ENCODE measurements at regions not wholly inside any gene's neighbourhood (a gene's known extent, or its start where the extent isn't known, plus 50 kb on each side); places are given as distances from the start of the nearest gene placed in this dataset.
"Not testable (repeated sequence)": the region's sequence is repeated elsewhere in the genome, so short reads cannot be mapped to it uniquely, and the experiment has no call there.

- H3K27ac ChIP-seq, result no peak overlapping the region
- TF ChIP-seq CTCF (IDR thresholded peaks at IDR 0.05), result no peak
- no peak for DNase-seq
- no peaks in the 10 kb centered on the region for H3K9me3 ChIP-seq
- no peak overlapping the region for H3K4me3 ChIP-seq
- H3K36me3 ChIP-seq, result no peaks in the 10 kb centered on the region
- H3K9ac ChIP-seq (ENCODE audit: low read depth in 2 of 2, low read length in 2 of 2), result no peak overlapping the region
- H3K4me1 ChIP-seq, result no peaks in the 10 kb centered on the region
- H3K27me3 ChIP-seq, result no peaks in the 10 kb centered on the region
- intact Hi-C loops (cut with DNase I), result no loop called here
Measured at GRCh38 chr4:137896221-137896737, 345.9 kb downstream of the SLC7A11 start.

- DNase-seq; H3K9ac ChIP-seq (ENCODE audit: low read depth in 2 of 2, low read length in 2 of 2); H3K36me3 ChIP-seq; H3K4me1 ChIP-seq; H3K27ac ChIP-seq; H3K27me3 ChIP-seq; H3K9me3 ChIP-seq; intact Hi-C loops (cut with DNase I); H3K4me3 ChIP-seq: not testable (repeated sequence)
Measured at GRCh38 chr4:137895515-137895914, 346.6 kb downstream of the SLC7A11 start.

- Histone ChIP-seq H3K9ac (ENCODE audit: low read depth in 2 of 2, low read length in 2 of 2) (no peak overlapping the region), H3K9me3 (no peaks in the 10 kb centered on the region), H3K4me1 (no peaks in the 10 kb centered on the region), H3K27me3 (no peaks in the 10 kb centered on the region), H3K4me3 (no peak overlapping the region), H3K27ac (no peak overlapping the region), H3K36me3 (no peaks in the 10 kb centered on the region)
- TF ChIP-seq CTCF (IDR thresholded peaks at IDR 0.05), result no peak
- no peak for DNase-seq
- intact Hi-C loops (cut with DNase I), result no loop called here
Measured at GRCh38 chr4:137892134-137892533, 350.0 kb downstream of the SLC7A11 start.

- no peak for TF ChIP-seq CTCF (IDR thresholded peaks at IDR 0.05)
- no peak overlapping the region for H3K27ac ChIP-seq
- H3K27me3 ChIP-seq, result no peaks in the 10 kb centered on the region
- no peaks in the 10 kb centered on the region for H3K9me3 ChIP-seq
- H3K4me1 ChIP-seq, result no peaks in the 10 kb centered on the region
- H3K9ac ChIP-seq (ENCODE audit: low read depth in 2 of 2, low read length in 2 of 2), result no peak overlapping the region
- no peaks in the 10 kb centered on the region for H3K36me3 ChIP-seq
- no peak overlapping the region for H3K4me3 ChIP-seq
- intact Hi-C loops (cut with DNase I), result no loop called here
- no peak for DNase-seq
Measured at GRCh38 chr4:137890812-137891211, 351.3 kb downstream of the SLC7A11 start.

GRCh38 chr4:137881641-137882040 is 349.3 kb upstream of the PCDH18 start:
- no peak overlapping the region for H3K4me3 ChIP-seq
- TF ChIP-seq CTCF (IDR thresholded peaks at IDR 0.05), result no peak
- no peaks in the 10 kb centered on the region for H3K9me3 ChIP-seq
- intact Hi-C loops (cut with DNase I), result no loop called here
- H3K9ac ChIP-seq (ENCODE audit: low read depth in 2 of 2, low read length in 2 of 2), result no peak overlapping the region
- H3K36me3 ChIP-seq, result no peaks in the 10 kb centered on the region
- no peak for DNase-seq
- H3K27me3 ChIP-seq, result no peaks in the 10 kb centered on the region
- H3K27ac ChIP-seq, result no peak overlapping the region
- H3K4me1 ChIP-seq, result no peaks in the 10 kb centered on the region

- intact Hi-C loops (cut with DNase I), result not testable (repeated sequence)
Measured at GRCh38 chr4:137868067-137868466, 335.8 kb upstream of the PCDH18 start.

GRCh38 chr4:137866671-137867070 is 334.4 kb upstream of the PCDH18 start:
- intact Hi-C loops (cut with DNase I), result no loop called here
- Histone ChIP-seq H3K27me3 (no peaks in the 10 kb centered on the region), H3K27ac (no peak overlapping the region), H3K4me3 (no peak overlapping the region), H3K4me1 (no peaks in the 10 kb centered on the region), H3K36me3 (no peaks in the 10 kb centered on the region), H3K9me3 (no peaks in the 10 kb centered on the region), H3K9ac (ENCODE audit: low read depth in 2 of 2, low read length in 2 of 2) (no peak overlapping the region)
- no peak for DNase-seq
- TF ChIP-seq CTCF (IDR thresholded peaks at IDR 0.05), result no peak

More at GRCh38 chr4:137868067-137868466, 335.8 kb upstream of the PCDH18 start:
- H3K36me3 ChIP-seq; H3K4me1 ChIP-seq; DNase-seq; H3K27me3 ChIP-seq; H3K9ac ChIP-seq (ENCODE audit: low read depth in 2 of 2, low read length in 2 of 2); H3K9me3 ChIP-seq; H3K27ac ChIP-seq; H3K4me3 ChIP-seq: not testable (repeated sequence)
